HG02973 (cell line): ENCODE measurements at regions not wholly inside any gene's neighbourhood (a gene's known extent, or its start where the extent isn't known, plus 50 kb on each side); places are given as distances from the start of the nearest gene placed in this dataset.
"Not testable (repeated sequence)": the region's sequence is repeated elsewhere in the genome, so short reads cannot be mapped to it uniquely, and the experiment has no call there.

ENCODE experiments used
- ATAC-seq: cut with Tn5 transposase; IDR thresholded peaks from one replicate; pipeline ENCODE4 v1.9.1; 2021; ENCODE audit warnings: moderate library complexity; ENCODE audit not compliant: unreplicated experiment

GRCh38 chr3:87435926-87436620, 159.7 kb upstream of the POU1F1 start:
- no peak for ATAC-seq

- ATAC-seq = not testable (repeated sequence)
These were observed 157.1 kb upstream of the POU1F1 start for GRCh38 chr3:87433445-87433844.

GRCh38 chr3:87426918-87427317, 150.5 kb upstream of the POU1F1 start:
- no peak for ATAC-seq

- no peak for ATAC-seq
These were observed 148.7 kb upstream of the POU1F1 start for GRCh38 chr3:87425056-87425455.

- no peak for ATAC-seq
These were observed 147.0 kb upstream of the POU1F1 start for GRCh38 chr3:87423336-87423735.

GRCh38 chr3:87422333-87422732, 145.9 kb upstream of the POU1F1 start:
- no peak for ATAC-seq

- ATAC-seq = no peak
These were observed 143.8 kb upstream of the POU1F1 start for GRCh38 chr3:87420171-87420570.

- ATAC-seq = no peak
These were observed 137.9 kb upstream of the POU1F1 start for GRCh38 chr3:87414271-87414670.

- ATAC-seq = no peak
These were observed 137.4 kb upstream of the POU1F1 start for GRCh38 chr3:87413814-87414213.

- ATAC-seq = no peak
These were observed 133.7 kb upstream of the POU1F1 start for GRCh38 chr3:87410110-87410509.

- no peak for ATAC-seq
These were observed 121.9 kb upstream of the POU1F1 start for GRCh38 chr3:87398168-87398801.

- ATAC-seq = no peak
These were observed 120.8 kb upstream of the POU1F1 start for GRCh38 chr3:87397211-87397610.

GRCh38 chr3:87390821-87391220, 114.4 kb upstream of the POU1F1 start:
- no peak for ATAC-seq

GRCh38 chr3:87390353-87390752, 114.0 kb upstream of the POU1F1 start:
- no peak for ATAC-seq

- no peak for ATAC-seq
These were observed 98.9 kb upstream of the POU1F1 start for GRCh38 chr3:87375231-87375682.

GRCh38 chr3:87370007-87370406, 93.6 kb upstream of the POU1F1 start:
- no peak for ATAC-seq

GRCh38 chr3:87367736-87368135, 91.4 kb upstream of the POU1F1 start:
- ATAC-seq = no peak

- ATAC-seq = no peak
These were observed 87.3 kb upstream of the POU1F1 start for GRCh38 chr3:87363721-87364120.

GRCh38 chr3:87361956-87362355, 85.6 kb upstream of the POU1F1 start:
- ATAC-seq = no peak

GRCh38 chr3:87361271-87361670, 84.9 kb upstream of the POU1F1 start:
- ATAC-seq = no peak

- ATAC-seq = no peak
These were observed 83.4 kb upstream of the POU1F1 start for GRCh38 chr3:87359826-87360225.

- no peak for ATAC-seq
These were observed 82.6 kb upstream of the POU1F1 start for GRCh38 chr3:87359025-87359424.

GRCh38 chr3:87358066-87358465, 81.7 kb upstream of the POU1F1 start:
- no peak for ATAC-seq
